Neural crest cell (in vitro differentiated cells): ENCODE measurements at regions not wholly inside any gene's neighbourhood (a gene's known extent, or its start where the extent isn't known, plus 50 kb on each side); places are given as distances from the start of the nearest gene placed in this dataset.

ENCODE experiments used
- DNase-seq: peaks from one replicate; pipeline ENCODE4 v3.0.0; 2021; ENCODE audit warnings: low read depth, mixed read lengths, low spot score
- H3K27ac Mint-ChIP-seq: one replicate; pipeline ENCODE4 v1.8.0; 2021; ENCODE audit warnings: mild to moderate bottlenecking, mixed read lengths; ENCODE audit not compliant: unreplicated experiment
- H3K27me3 Mint-ChIP-seq: 2 replicates; pipeline ENCODE4 v1.8.0; 2021; ENCODE audit warnings: low read depth, mild to moderate bottlenecking, mixed read lengths
- H3K36me3 Mint-ChIP-seq: 2 replicates; pipeline ENCODE4 v1.8.0; 2021; ENCODE audit warnings: low read depth, mild to moderate bottlenecking, mixed read lengths
- H3K4me1 Mint-ChIP-seq: 2 replicates; pipeline ENCODE4 v1.8.0; 2021; ENCODE audit warnings: mixed read lengths
- H3K4me3 Mint-ChIP-seq: one replicate; pipeline ENCODE4 v1.8.0; 2021; ENCODE audit warnings: mild to moderate bottlenecking, mixed read lengths
- H3K9me3 Mint-ChIP-seq: 2 replicates; pipeline ENCODE4 v1.8.0; 2021; ENCODE audit warnings: mixed read lengths
- CTCF ChIP-seq: fragments of 200-600 bp; sonication (generic); conservative IDR thresholded peaks from 2 replicates; pipeline ENCODE4 v1.5.0; 2021; ENCODE audit warnings: antibody characterized with exemption, mild to moderate bottlenecking

DNA sequence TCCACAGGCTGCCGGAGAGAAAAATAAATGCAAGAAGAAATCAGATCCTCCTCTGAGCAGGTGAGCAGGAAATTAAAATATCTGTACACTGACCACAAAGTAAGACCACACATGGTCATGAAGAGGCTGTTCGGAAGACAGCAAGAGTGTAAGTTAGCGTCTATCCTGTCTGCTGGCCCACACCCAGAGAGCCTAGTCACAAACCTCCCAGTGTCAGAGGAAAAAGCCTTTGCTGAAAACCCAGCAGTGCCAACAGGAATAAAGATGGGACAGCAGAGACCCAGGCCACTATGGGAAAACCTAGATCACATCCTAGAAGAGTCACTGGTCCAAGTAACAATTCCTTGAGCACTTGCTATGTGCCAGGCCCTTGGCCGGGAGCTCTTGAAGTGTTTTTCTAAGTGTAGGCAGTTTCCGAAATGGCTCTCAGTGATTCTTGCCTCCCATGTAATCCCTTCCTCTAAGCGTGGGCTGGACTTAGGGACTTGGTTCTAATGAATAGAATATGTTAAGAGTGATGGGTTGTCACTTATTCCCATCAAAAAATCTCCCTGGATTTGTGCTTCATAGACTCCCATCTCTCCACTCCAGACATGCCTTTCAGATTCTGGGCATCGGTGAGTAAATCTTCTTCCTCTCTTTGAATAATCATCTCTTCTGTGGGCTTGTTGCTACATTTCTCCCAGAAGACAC is 110.9 kb upstream of the PKDCC start:
- Mint-ChIP-seq H3K9me3 (no peaks in the 10 kb centered on the region), H3K27me3 (no peaks in the 10 kb centered on the region), H3K27ac (no peak overlapping the region), H3K4me1 (peaks cover 88% of the 10 kb centered on the region), H3K4me3 (peak overlapping the region; percentile 5), H3K36me3 (no peaks in the 10 kb centered on the region)
- no peak for TF ChIP-seq CTCF
- no peak for DNase-seq

GRCh38 chr2:41937464-41937906 is 110.3 kb upstream of the PKDCC start:
- H3K36me3 Mint-ChIP-seq = peaks cover 3% of the 10 kb centered on the region
- H3K4me1 Mint-ChIP-seq = peaks cover 89% of the 10 kb centered on the region
- H3K4me3 Mint-ChIP-seq = peak overlapping the region; percentile 5
- H3K9me3 Mint-ChIP-seq = no peaks in the 10 kb centered on the region
- TF ChIP-seq CTCF = no peak
- peak overlapping the region; percentile 68 for H3K27ac Mint-ChIP-seq
- peak; percentile 31 for DNase-seq
- H3K27me3 Mint-ChIP-seq = no peaks in the 10 kb centered on the region

GRCh38 chr2:41937921-41938708 is 109.7 kb upstream of the PKDCC start:
- Mint-ChIP-seq H3K4me1 (peaks cover 83% of the 10 kb centered on the region), H3K27me3 (no peaks in the 10 kb centered on the region), H3K4me3 (no peak overlapping the region), H3K9me3 (no peaks in the 10 kb centered on the region), H3K36me3 (peaks cover 3% of the 10 kb centered on the region), H3K27ac (no peak overlapping the region)
- DNase-seq = no peak
- TF ChIP-seq CTCF = no peak

- Mint-ChIP-seq H3K36me3 (peaks cover 3% of the 10 kb centered on the region), H3K9me3 (peaks cover 1% of the 10 kb centered on the region), H3K4me1 (peaks cover 79% of the 10 kb centered on the region), H3K27me3 (no peaks in the 10 kb centered on the region), H3K27ac (peak overlapping the region; percentile 85), H3K4me3 (peak overlapping the region; percentile 80)
- TF ChIP-seq CTCF = no peak
- DNase-seq = no peak
Measured at GRCh38 chr2:41940060-41940744, 107.6 kb upstream of the PKDCC start.

- Mint-ChIP-seq H3K4me1 (peaks cover 75% of the 10 kb centered on the region), H3K4me3 (peak overlapping the region; percentile 80), H3K9me3 (peaks cover 3% of the 10 kb centered on the region), H3K27ac (peak overlapping the region; percentile 85), H3K27me3 (no peaks in the 10 kb centered on the region), H3K36me3 (peaks cover 3% of the 10 kb centered on the region)
- TF ChIP-seq CTCF = no peak
- no peak for DNase-seq
Measured at GRCh38 chr2:41940745-41941063, 107.1 kb upstream of the PKDCC start.
